ENCODE measurements at regions not wholly inside any gene's neighbourhood (a gene's known extent, or its start where the extent isn't known, plus 50 kb on each side); places are given as distances from the start of the nearest gene placed in this dataset.

- Histone ChIP-seq H3K4me1 (no peaks in the 10 kb centered on the region), H3K9me3 (no peaks in the 10 kb centered on the region), H3K36me3 (no peaks in the 10 kb centered on the region), H3K27ac (no peak overlapping the region), H3K4me3 (no peak overlapping the region), H3K27me3 (no peaks in the 10 kb centered on the region)
- no peak for TF ChIP-seq POLR2A (IDR thresholded peaks at IDR 0.05)
- TF ChIP-seq CTCF (IDR thresholded peaks at IDR 0.05) = no peak
- no peak for DNase-seq
Measured at GRCh38 chr3:13167064-13167743, 94.0 kb upstream of the IQSEC1 start.

DNA sequence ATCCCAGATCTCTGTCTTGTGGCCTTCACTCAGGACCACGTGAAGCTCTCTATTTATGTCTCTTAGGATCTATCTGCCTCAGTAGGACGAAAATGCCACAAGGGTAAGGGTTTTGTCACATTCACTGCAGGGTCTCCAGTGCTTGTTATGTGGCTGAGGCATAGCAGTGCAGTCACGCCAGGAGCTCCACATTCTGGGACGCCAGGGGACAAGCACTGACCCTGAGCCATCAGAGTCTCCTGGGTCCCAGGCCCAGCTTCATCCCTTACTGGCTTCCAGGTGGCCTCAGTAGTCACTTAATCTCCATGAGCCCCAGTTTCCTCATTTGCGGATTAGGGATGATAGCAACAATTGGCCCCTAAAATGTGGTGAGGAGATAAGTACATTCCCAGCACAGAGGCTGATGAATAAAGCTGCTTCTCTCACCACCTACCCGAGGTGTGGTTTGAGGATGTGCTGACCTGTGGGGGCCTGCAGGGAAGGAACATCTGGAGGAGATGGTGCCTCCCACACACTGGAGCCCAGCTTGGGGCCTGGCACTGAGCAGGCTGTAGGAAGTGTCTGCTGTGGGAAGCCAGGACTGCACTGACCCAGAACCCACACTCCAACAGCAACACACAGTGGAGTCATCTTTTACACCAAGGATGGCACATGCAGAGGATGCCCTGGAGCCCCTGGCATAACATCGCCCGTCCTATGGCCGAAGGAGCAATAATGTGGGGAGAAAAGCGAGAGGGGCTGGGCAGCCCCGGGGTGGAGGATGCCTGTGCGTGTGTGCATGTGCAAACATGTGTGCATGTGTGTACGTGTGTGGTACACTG, 93.2 kb upstream of the IQSEC1 start:
- TF ChIP-seq CTCF (IDR thresholded peaks at IDR 0.05) (no peak), POLR2A (IDR thresholded peaks at IDR 0.05) (no peak)
- Histone ChIP-seq H3K4me1 (no peaks in the 10 kb centered on the region), H3K4me3 (no peak overlapping the region), H3K27me3 (no peaks in the 10 kb centered on the region), H3K36me3 (no peaks in the 10 kb centered on the region), H3K9me3 (no peaks in the 10 kb centered on the region), H3K27ac (no peak overlapping the region)
- DNase-seq = no peak

DNA sequence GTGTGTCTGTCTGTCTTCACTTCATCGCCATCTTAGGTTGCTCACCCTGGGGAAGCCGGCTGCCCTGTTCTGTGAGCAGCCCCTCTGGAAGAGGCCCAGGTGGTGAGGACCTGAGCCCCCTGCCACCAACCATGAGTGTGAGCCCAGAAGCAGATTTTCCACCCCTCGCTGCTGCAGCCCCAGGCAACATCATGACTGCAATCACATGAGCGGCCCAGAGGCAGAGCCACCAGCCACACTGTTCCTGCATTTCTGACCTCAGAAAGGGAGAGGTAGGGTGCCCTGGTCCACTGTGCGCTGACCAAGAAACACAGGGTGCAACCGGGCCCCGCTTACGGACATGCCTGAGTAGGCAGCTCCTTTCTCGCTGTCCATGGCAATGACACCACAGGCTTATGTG, 92.3 kb upstream of the IQSEC1 start:
- Histone ChIP-seq H3K36me3 (no peaks in the 10 kb centered on the region), H3K9me3 (no peaks in the 10 kb centered on the region), H3K4me1 (no peaks in the 10 kb centered on the region), H3K27ac (no peak overlapping the region), H3K4me3 (no peak overlapping the region), H3K27me3 (no peaks in the 10 kb centered on the region)
- TF ChIP-seq CTCF (IDR thresholded peaks at IDR 0.05) (no peak), POLR2A (IDR thresholded peaks at IDR 0.05) (no peak)
- DNase-seq = no peak

GRCh38 chr3:13164893-13165492, 91.8 kb upstream of the IQSEC1 start:
- TF ChIP-seq POLR2A (IDR thresholded peaks at IDR 0.05) (no peak), CTCF (IDR thresholded peaks at IDR 0.05) (no peak)
- H3K4me1 ChIP-seq = no peaks in the 10 kb centered on the region
- H3K4me3 ChIP-seq = no peak overlapping the region
- H3K27me3 ChIP-seq = no peaks in the 10 kb centered on the region
- no peak overlapping the region for H3K27ac ChIP-seq
- no peaks in the 10 kb centered on the region for H3K9me3 ChIP-seq
- no peak for DNase-seq
- H3K36me3 ChIP-seq = no peaks in the 10 kb centered on the region

GRCh38 chr3:13163848-13164382, 90.7 kb upstream of the IQSEC1 start:
- H3K27me3 ChIP-seq = no peaks in the 10 kb centered on the region
- H3K9me3 ChIP-seq = no peaks in the 10 kb centered on the region
- no peak for DNase-seq
- no peak overlapping the region for H3K4me3 ChIP-seq
- no peaks in the 10 kb centered on the region for H3K4me1 ChIP-seq
- no peak overlapping the region for H3K27ac ChIP-seq
- TF ChIP-seq CTCF (IDR thresholded peaks at IDR 0.05) = no peak
- no peaks in the 10 kb centered on the region for H3K36me3 ChIP-seq

Data from Peyer's patch (tissue), 4 donors.